K562 (cell line): ENCODE measurements at regions not wholly inside any gene's neighbourhood (a gene's known extent, or its start where the extent isn't known, plus 50 kb on each side); places are given as distances from the start of the nearest gene placed in this dataset.

Source experiments
- HSF4 ChIP-seq: fragments of 250-450 bp; sonication (Bioruptor Pico); IDR thresholded peaks from 2 replicates; pipeline ENCODE4 v2.1.2; 2022; ENCODE audit warnings: mild to moderate bottlenecking, moderate library complexity, borderline replicate concordance
- KHSRP ChIP-seq: fragments of 450-650 bp; IDR thresholded peaks from 2 replicates; pipeline ENCODE4 v1.6.1; 2017
- KLF10 ChIP-seq: fragments of 250-450 bp; sonication (Bioruptor Pico); IDR thresholded peaks from 2 replicates; pipeline ENCODE4 v1.6.1; 2021; ENCODE audit warnings: matching md5 sums
- POLR2AphosphoS2 ChIP-seq: IDR thresholded peaks from 2 replicates; pipeline ENCODE4 v1.6.1; 2012; ENCODE audit warnings: low read length, improper control_type of control experiment
- POLR2AphosphoS5 ChIP-seq: IDR thresholded peaks from 2 replicates; pipeline ENCODE4 v1.6.1; 2011; ENCODE audit warnings: mild to moderate bottlenecking, low read depth, low read length, moderate library complexity; ENCODE audit not compliant: control insufficient read depth, insufficient read depth
- RAD21 ChIP-seq, 2 experiments: fragments of 250-450 bp in 1 of 2; fragments of 450-650 bp in 1 of 2; sonication (Bioruptor Pico) in 1 of 2; formaldehyde crosslinking in 1 of 2; IDR thresholded peaks in 1 of 2; conservative IDR thresholded peaks in 1 of 2; 2 replicates each; pipeline versions ENCODE4 v1.4.0 to v1.8.0; 2020 to 2022; ENCODE audit warnings: mild to moderate bottlenecking in 2 of 2, moderate library complexity in 1 of 2
- TAF1 ChIP-seq: IDR thresholded peaks from 2 replicates; pipeline ENCODE4 v1.6.1; 2011; ENCODE audit warnings: mild to moderate bottlenecking, low read length, moderate library complexity; ENCODE audit not compliant: insufficient read depth, control insufficient read depth, severe bottlenecking; ENCODE audit errors: extremely low read depth
- TF ChIP-seq, protein P1 (sequence below), 2 experiments: fragments of 450-650 bp in 1 of 2; sonication (generic) in 1 of 2; formaldehyde crosslinking in 1 of 2; IDR thresholded peaks in 1 of 2; conservative IDR thresholded peaks in 1 of 2; 2 replicates each; pipeline versions ENCODE4 v1.6.1 to v1.8.1; 2016 to 2023; ENCODE audit warnings: mild to moderate bottlenecking in 2 of 2, moderate library complexity in 2 of 2, inconsistent platforms in 1 of 2, missing genetic modification reagents in 1 of 2
- TF ChIP-seq, protein P2 (sequence below), 3 experiments: IDR thresholded peaks in 2 of 3; conservative IDR thresholded peaks in 1 of 3; 2 replicates each; pipeline ENCODE4 v1.5.1; 2011 to 2012; ENCODE audit warnings: low read length in 3 of 3, mild to moderate bottlenecking in 3 of 3, control low read depth in 2 of 3, improper control_type of control experiment in 1 of 3, inconsistent platforms in 1 of 3, low read depth in 1 of 3, mixed read lengths in 1 of 3, moderate library complexity in 1 of 3; ENCODE audit not compliant: insufficient read depth in 2 of 3

DNA sequence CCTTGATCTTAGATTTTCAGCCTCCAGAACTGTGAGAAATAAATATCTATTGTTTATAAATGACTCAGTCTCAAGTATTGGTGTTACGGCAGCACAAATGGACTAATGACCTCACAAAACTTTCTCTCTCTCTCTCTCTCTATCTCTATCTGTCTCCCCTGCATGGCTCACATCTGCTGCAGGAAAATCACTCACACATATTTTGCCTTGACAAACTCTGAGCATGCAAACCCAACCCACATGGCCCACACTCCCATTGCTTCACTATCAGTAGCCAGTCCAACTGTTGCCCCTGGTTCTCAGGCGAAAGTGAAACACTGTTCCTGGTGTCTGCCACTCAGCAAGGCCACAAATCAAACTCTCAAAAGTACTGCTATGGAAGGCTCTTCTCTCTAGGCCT, 66.4 kb upstream of the PIK3R1 start:
- TF ChIP-seq HSF4 (CRISPR knock-in tag) (no peak), KLF10 (CRISPR knock-in tag) (no peak), TAF1 (no peak), RAD21 (CRISPR knock-in tag; conservative IDR thresholded peaks at IDR 0.05 in 1 of 2, IDR thresholded peaks at IDR 0.05 in 1 of 2) (no peak), KHSRP (no peak), POLR2AphosphoS2 (no peak), POLR2AphosphoS5 (no peak)
- TF ChIP-seq, protein P1, sequence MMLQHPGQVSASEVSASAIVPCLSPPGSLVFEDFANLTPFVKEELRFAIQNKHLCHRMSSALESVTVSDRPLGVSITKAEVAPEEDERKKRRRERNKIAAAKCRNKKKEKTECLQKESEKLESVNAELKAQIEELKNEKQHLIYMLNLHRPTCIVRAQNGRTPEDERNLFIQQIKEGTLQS (IDR thresholded peaks at IDR 0.05), result no peak
- TF ChIP-seq, protein P1 (CRISPR knock-in tag; conservative IDR thresholded peaks at IDR 0.05), result no peak
- TF ChIP-seq, protein P2, sequence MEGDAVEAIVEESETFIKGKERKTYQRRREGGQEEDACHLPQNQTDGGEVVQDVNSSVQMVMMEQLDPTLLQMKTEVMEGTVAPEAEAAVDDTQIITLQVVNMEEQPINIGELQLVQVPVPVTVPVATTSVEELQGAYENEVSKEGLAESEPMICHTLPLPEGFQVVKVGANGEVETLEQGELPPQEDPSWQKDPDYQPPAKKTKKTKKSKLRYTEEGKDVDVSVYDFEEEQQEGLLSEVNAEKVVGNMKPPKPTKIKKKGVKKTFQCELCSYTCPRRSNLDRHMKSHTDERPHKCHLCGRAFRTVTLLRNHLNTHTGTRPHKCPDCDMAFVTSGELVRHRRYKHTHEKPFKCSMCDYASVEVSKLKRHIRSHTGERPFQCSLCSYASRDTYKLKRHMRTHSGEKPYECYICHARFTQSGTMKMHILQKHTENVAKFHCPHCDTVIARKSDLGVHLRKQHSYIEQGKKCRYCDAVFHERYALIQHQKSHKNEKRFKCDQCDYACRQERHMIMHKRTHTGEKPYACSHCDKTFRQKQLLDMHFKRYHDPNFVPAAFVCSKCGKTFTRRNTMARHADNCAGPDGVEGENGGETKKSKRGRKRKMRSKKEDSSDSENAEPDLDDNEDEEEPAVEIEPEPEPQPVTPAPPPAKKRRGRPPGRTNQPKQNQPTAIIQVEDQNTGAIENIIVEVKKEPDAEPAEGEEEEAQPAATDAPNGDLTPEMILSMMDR (IDR thresholded peaks at IDR 0.05 in 2 of 3, conservative IDR thresholded peaks at IDR 0.05 in 1 of 3; ENCODE audit: insufficient read depth in 2 of 3, low read depth in 1 of 3, low read length in 3 of 3), result no peak
